Hepatocyte (in vitro differentiated cells): ENCODE measurements at regions not wholly inside any gene's neighbourhood (a gene's known extent, or its start where the extent isn't known, plus 50 kb on each side); places are given as distances from the start of the nearest gene placed in this dataset.

Source experiments
- EZH2 ChIP-seq: fragments of 200-600 bp; sonication (generic); IDR thresholded peaks from 2 replicates; pipeline ENCODE4 v1.6.1; 2016; ENCODE audit warnings: antibody characterized with exemption, mild to moderate bottlenecking, borderline replicate concordance
- TF ChIP-seq, protein P1 (sequence below): fragments of 200-600 bp; sonication (generic); IDR thresholded peaks from 2 replicates; pipeline ENCODE4 v1.5.1; 2016; ENCODE audit warnings: antibody characterized with exemption, mild to moderate bottlenecking; ENCODE audit not compliant: poor library complexity

- TF ChIP-seq, protein P1, sequence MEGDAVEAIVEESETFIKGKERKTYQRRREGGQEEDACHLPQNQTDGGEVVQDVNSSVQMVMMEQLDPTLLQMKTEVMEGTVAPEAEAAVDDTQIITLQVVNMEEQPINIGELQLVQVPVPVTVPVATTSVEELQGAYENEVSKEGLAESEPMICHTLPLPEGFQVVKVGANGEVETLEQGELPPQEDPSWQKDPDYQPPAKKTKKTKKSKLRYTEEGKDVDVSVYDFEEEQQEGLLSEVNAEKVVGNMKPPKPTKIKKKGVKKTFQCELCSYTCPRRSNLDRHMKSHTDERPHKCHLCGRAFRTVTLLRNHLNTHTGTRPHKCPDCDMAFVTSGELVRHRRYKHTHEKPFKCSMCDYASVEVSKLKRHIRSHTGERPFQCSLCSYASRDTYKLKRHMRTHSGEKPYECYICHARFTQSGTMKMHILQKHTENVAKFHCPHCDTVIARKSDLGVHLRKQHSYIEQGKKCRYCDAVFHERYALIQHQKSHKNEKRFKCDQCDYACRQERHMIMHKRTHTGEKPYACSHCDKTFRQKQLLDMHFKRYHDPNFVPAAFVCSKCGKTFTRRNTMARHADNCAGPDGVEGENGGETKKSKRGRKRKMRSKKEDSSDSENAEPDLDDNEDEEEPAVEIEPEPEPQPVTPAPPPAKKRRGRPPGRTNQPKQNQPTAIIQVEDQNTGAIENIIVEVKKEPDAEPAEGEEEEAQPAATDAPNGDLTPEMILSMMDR: no peak
- no peak for TF ChIP-seq EZH2
Measured at GRCh38 chr18:27355308-27355707, 170.2 kb upstream of the CHST9 start.
